GM18909 (cell line): ENCODE measurements at regions not wholly inside any gene's neighbourhood (a gene's known extent, or its start where the extent isn't known, plus 50 kb on each side); places are given as distances from the start of the nearest gene placed in this dataset.
A peak's percentile ranks its signal among the peaks of the same experiment; 100 is the strongest.

Source experiments
- ATAC-seq: cut with Tn5 transposase; IDR thresholded peaks from one replicate; pipeline ENCODE4 v1.9.1; 2021; ENCODE audit warnings: mild to moderate bottlenecking; ENCODE audit not compliant: unreplicated experiment, poor library complexity

DNA sequence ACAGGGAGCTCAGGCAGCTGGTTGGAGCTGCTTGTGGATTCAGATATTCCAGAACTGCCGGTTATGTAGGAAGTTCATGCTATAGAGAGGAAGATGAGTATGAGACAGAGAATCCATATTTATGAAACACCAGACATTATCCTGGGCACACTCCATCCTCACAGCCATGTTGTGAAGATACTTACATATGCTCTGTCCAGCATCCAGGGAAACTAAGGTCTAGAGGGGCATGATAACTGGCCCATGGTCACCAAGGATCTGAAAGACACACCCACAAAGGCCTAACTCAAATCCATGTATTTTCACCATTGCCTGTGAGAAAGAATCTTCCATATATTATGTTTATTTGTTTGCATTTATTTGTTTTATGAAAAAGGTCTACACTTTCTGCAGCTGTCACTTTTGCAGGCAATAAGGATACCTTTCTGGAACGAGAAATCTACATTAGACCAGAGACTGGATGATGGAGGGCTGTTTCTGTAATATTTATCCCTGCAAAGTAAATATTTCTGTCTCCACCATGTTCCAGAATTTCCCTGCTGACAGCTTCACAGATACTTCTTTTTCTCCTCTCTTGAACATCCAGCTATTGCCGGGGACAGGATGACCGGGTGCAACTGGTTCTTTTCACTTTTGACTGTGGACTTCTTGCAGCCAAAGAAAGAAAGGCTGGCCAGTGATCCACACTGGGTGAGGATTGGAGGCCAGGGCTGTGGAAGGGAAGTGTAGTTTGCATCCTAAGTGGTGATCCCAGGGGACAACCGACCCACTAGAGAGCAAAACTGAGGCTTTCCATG, 145.9 kb upstream of the NAV2 start:
- ATAC-seq, result no peak

- no peak for ATAC-seq
These were observed 147.0 kb upstream of the NAV2 start for GRCh38 chr11:19565639-19566038.

GRCh38 chr11:19562156-19562555, 150.5 kb upstream of the NAV2 start:
- ATAC-seq, result no peak

DNA sequence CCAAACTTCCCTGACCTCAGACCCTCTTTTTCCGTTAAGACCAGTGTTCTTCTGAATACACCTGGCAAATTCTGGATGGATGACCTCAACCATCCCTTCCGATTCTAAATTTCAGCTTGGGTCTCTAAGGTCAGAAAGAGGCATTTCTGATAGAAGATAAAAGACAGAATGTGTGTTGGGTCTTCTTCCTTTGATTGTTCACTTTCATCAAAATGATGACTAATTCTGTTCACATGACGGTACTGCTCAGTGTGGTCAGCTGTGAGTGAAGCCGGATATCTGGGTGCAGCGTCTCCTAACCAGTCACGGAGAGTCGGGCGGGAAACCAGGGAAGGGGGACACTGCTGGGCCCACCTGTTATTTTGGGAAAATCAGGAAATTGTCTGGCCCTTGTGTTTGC, 151.6 kb upstream of the NAV2 start:
- no peak for ATAC-seq

GRCh38 chr11:19560156-19560555, 152.5 kb upstream of the NAV2 start:
- no peak for ATAC-seq

- ATAC-seq, result no peak
These were observed 152.9 kb upstream of the NAV2 start for GRCh38 chr11:19559746-19560145.

GRCh38 chr11:19558189-19558986, 154.2 kb upstream of the NAV2 start:
- ATAC-seq, result no peak

DNA sequence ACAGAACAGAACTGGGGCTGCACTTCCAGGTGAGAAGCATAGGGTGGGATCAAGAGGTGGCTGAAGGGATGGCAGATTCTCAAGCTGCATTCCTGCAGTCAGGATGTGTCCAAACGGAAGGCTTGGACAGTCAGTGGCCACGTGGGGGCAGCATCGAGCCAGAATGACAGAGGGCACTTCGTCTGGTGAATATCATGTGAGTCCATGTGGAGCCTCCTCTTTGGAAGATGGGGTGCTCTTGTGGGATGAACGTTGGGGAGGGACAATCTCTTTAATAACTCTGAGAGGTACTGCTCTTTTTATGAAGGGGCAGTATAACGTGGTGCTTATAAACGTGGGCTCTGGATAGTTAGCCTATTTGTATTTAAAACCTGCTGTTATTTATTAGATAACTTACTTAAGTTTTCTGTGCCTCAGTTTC, 154.9 kb upstream of the NAV2 start:
- ATAC-seq, result no peak

- ATAC-seq, result no peak
These were observed 155.5 kb upstream of the NAV2 start for GRCh38 chr11:19557185-19557584.

DNA sequence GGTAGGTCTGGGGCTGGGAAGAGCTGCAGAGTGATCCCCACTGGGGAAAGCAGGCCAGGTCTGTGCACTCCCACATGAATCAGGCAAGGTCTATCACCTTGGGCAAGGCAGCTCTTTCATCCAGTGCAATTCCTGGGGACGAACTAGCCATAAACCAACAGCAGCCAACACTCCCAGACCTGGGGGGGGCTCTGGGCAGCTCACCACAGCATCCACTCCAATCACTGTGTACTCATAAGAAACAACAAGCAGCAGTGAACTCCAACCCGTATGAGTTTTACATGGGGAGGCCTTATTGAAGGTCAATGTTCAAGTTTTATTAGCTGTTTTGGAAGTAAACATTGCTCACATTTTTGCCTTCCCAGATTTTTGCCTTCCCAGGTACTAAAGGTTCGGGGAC, 157.4 kb upstream of the NAV2 start:
- ATAC-seq, result no peak

- peak; percentile 72 for ATAC-seq
These were observed 158.8 kb upstream of the NAV2 start for GRCh38 chr11:19553683-19554333.

GRCh38 chr11:19552656-19553260, 159.9 kb upstream of the NAV2 start:
- no peak for ATAC-seq

DNA sequence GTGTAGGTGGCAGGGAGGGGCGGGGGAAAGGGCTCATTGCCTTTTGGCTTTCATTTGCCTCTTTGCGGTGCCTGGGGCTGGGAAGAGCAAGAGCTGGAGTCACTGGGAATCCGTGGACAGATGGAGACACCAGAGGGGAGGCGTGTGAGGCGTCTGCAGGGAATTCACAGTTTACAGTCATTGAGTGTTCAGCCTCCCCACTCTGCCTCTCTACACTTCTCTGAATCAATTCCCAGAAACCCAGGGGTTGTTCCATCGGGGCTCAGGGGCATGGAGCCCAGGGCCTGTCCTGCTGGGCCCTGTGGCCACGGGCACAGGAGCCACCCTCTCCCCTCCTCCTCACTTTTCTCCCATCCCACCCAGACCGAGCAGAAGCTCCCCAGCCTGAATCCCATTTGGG, 160.5 kb upstream of the NAV2 start:
- no peak for ATAC-seq

GRCh38 chr11:19551457-19551856, 161.2 kb upstream of the NAV2 start:
- ATAC-seq, result peak; percentile 57

- no peak for ATAC-seq
These were observed 165.6 kb upstream of the NAV2 start for GRCh38 chr11:19547044-19547443.

- ATAC-seq, result no peak
These were observed 166.3 kb upstream of the NAV2 start for GRCh38 chr11:19546325-19546724.

- no peak for ATAC-seq
These were observed 171.1 kb upstream of the NAV2 start for GRCh38 chr11:19541521-19542049.

DNA sequence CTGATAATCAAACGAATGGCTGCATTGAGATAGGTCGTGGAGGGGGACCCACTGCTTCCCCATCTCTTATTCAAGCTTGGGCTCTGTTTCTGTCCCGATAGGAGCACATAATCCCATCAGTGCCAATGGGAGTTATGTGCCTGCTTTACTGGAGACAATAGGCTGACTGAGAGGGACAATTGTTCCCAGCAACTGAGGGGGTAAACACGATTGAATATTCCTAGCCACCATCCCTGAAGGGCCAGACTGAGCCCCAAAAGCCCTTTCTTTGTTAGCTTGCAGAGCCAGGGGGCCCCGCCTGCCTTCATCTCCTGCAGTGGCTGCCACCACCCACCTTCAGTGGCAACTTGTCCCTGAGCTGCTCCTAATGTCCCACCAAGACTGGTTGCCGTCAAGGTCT, 172.8 kb upstream of the NAV2 start:
- no peak for ATAC-seq

DNA sequence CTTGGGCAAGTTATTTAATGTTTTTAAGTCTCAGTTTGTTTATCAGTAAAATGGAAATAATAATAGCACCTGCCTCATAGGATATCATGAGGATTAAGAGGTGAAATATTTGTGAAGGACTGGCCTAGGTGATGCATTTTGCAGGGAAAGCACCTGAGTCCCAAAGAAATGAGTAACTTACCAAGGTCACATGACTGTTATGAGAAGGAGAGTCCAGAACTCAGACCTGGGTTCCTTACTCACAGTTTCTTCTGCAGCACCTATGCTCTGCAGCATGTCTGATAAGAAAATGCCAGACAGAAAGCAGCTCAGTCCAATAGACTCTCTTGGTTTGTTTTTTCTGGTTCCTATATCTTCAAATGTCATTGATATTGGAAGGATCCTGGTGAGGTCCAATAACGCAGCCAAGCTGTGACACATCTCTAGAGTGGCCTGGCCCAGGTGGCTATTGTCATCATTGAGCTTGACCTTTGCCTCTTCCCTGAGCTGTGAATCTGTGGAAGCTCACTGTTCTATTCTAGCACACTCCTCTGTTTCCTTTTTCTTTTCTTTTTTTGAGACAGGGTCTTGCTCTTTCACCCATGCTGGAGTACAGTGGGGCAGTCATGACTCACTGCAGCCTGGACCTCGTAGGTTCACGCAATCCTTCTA, 174.7 kb upstream of the NAV2 start:
- no peak for ATAC-seq

DNA sequence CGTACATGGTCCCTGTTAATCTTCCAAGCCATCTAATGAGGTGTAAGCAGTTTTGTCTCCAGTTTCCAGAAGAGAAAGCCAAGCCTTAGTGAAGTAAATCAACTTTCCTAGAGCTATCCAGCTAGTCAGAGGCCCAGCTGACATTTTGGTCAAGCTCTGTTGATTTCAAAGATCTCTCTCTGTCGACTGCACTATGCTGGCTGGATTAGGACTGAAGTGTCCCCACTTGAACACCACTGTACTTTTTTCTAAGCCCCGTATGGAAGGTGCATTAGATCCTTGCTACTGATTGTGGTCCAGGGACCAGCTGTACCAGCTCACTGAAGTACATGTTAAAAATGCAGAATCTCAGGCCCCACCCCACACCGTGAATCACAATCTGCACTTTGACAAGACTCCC, 176.5 kb upstream of the NAV2 start:
- no peak for ATAC-seq
